ENCODE measurements at regions not wholly inside any gene's neighbourhood (a gene's known extent, or its start where the extent isn't known, plus 50 kb on each side); places are given as distances from the start of the nearest gene placed in this dataset.
A peak's percentile ranks its signal among the peaks of the same experiment; 100 is the strongest.

- DNase-seq (peak; percentile 26 to 72), FAIRE-seq (no peak)
Observed at GRCh38 chr3:134092208-134092701, 62.5 kb upstream of the SLCO2A1 start.

GRCh38 chr3:134090031-134090430, 60.3 kb upstream of the SLCO2A1 start:
- Histone ChIP-seq H3K4me3 (ENCODE audit: low read depth in 1 of 3, low read length in 3 of 3) (no peak overlapping the region), H3K27ac (ENCODE audit: low read depth in 1 of 3, low read length in 2 of 3) (no peak overlapping the region), H3K27me3 (ENCODE audit: control insufficient read depth in 3 of 3, insufficient read depth in 3 of 3, low read length in 3 of 3) (no peaks in the 10 kb centered on the region), H3K9me3 (ENCODE audit: control insufficient read depth in 2 of 2, insufficient read depth in 1 of 2, low read depth in 1 of 2, low read length in 1 of 2) (no peaks in the 10 kb centered on the region), H3K4me1 (ENCODE audit: control insufficient read depth in 3 of 3, insufficient read depth in 2 of 3, low read depth in 1 of 3, low read length in 2 of 3) (peaks cover 0 to 6% (median 0%) of the 10 kb centered on the region in 3 donors), H3K36me3 (ENCODE audit: control insufficient read depth in 3 of 3, insufficient read depth in 2 of 3, low read depth in 1 of 3, low read length in 3 of 3) (no peaks in the 10 kb centered on the region)
- DNase-seq = no peak
- 82 to 93% (median 84%) methylated on average over 2 of the region's 2 CpGs for WGBS, 3 donors
- FAIRE-seq = no peak

More at GRCh38 chr3:134092208-134092701, 62.5 kb upstream of the SLCO2A1 start:
- WGBS, 3 donors = 50 to 58% (median 51%) methylated on average over 6 of the region's 6 CpGs
- H3K4me1 ChIP-seq (ENCODE audit: control insufficient read depth in 3 of 3, insufficient read depth in 2 of 3, low read depth in 1 of 3, low read length in 2 of 3) = peaks cover 0 to 6% (median 0%) of the 10 kb centered on the region in 3 donors
- no peaks in the 10 kb centered on the region for H3K27me3 ChIP-seq (ENCODE audit: control insufficient read depth in 3 of 3, insufficient read depth in 3 of 3, low read length in 3 of 3)
- no peak overlapping the region for H3K27ac ChIP-seq (ENCODE audit: low read depth in 1 of 3, low read length in 2 of 3)
- no peaks in the 10 kb centered on the region for H3K9me3 ChIP-seq (ENCODE audit: control insufficient read depth in 2 of 2, insufficient read depth in 1 of 2, low read depth in 1 of 2, low read length in 1 of 2)
- no peak overlapping the region for H3K4me3 ChIP-seq (ENCODE audit: low read depth in 1 of 3, low read length in 3 of 3)
- H3K36me3 ChIP-seq (ENCODE audit: control insufficient read depth in 3 of 3, insufficient read depth in 2 of 3, low read depth in 1 of 3, low read length in 3 of 3) = no peaks in the 10 kb centered on the region

GRCh38 chr3:134087060-134087974, 57.6 kb upstream of the SLCO2A1 start:
- FAIRE-seq = no peak
- H3K27ac ChIP-seq (ENCODE audit: low read depth in 1 of 3, low read length in 2 of 3) = no peak overlapping the region
- H3K27me3 ChIP-seq (ENCODE audit: control insufficient read depth in 3 of 3, insufficient read depth in 3 of 3, low read length in 3 of 3) = no peaks in the 10 kb centered on the region
- H3K4me1 ChIP-seq (ENCODE audit: control insufficient read depth in 3 of 3, insufficient read depth in 2 of 3, low read depth in 1 of 3, low read length in 2 of 3) = peaks cover 0 to 5% (median 0%) of the 10 kb centered on the region in 3 donors
- WGBS, 3 donors = 83 to 87% (median 85%) methylated on average over 10 of the region's 10 CpGs
- no peaks in the 10 kb centered on the region for H3K36me3 ChIP-seq (ENCODE audit: control insufficient read depth in 3 of 3, insufficient read depth in 2 of 3, low read depth in 1 of 3, low read length in 3 of 3)
- no peaks in the 10 kb centered on the region for H3K9me3 ChIP-seq (ENCODE audit: control insufficient read depth in 2 of 2, insufficient read depth in 1 of 2, low read depth in 1 of 2, low read length in 1 of 2)
- no peak for DNase-seq
- H3K4me3 ChIP-seq (ENCODE audit: low read depth in 1 of 3, low read length in 3 of 3) = no peak overlapping the region

DNA sequence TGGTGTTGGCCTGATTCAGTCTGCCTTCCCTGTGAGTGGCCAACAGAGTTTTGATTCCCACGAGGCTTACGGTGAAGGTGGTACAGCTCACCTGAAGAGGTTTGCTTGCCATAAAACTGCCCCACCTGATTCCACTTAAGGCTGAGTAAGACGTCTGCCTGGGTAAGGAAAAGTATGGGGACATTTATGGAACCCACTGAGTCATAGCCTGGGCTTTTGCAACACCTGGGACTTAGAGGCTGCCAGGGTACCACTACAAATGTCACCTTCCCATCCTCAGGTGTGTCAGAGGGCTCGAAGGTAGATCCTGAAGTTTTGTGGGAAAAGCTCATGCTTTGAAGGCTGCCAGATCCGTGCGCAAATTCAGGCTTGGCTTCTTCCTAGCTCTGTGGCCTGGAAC, 56.9 kb upstream of the SLCO2A1 start:
- Histone ChIP-seq H3K9me3 (ENCODE audit: control insufficient read depth in 2 of 2, insufficient read depth in 1 of 2, low read depth in 1 of 2, low read length in 1 of 2) (no peaks in the 10 kb centered on the region), H3K36me3 (ENCODE audit: control insufficient read depth in 3 of 3, insufficient read depth in 2 of 3, low read depth in 1 of 3, low read length in 3 of 3) (no peaks in the 10 kb centered on the region), H3K4me1 (ENCODE audit: control insufficient read depth in 3 of 3, insufficient read depth in 2 of 3, low read depth in 1 of 3, low read length in 2 of 3) (no peaks in the 10 kb centered on the region), H3K4me3 (ENCODE audit: low read depth in 1 of 3, low read length in 3 of 3) (no peak overlapping the region), H3K27me3 (ENCODE audit: control insufficient read depth in 3 of 3, insufficient read depth in 3 of 3, low read length in 3 of 3) (no peaks in the 10 kb centered on the region), H3K27ac (ENCODE audit: low read depth in 1 of 3, low read length in 2 of 3) (no peak overlapping the region)
- WGBS, 3 donors = 83 to 88% (median 84%) methylated on average over 6 of the region's 6 CpGs
- no peak for FAIRE-seq
- DNase-seq = no peak

DNA sequence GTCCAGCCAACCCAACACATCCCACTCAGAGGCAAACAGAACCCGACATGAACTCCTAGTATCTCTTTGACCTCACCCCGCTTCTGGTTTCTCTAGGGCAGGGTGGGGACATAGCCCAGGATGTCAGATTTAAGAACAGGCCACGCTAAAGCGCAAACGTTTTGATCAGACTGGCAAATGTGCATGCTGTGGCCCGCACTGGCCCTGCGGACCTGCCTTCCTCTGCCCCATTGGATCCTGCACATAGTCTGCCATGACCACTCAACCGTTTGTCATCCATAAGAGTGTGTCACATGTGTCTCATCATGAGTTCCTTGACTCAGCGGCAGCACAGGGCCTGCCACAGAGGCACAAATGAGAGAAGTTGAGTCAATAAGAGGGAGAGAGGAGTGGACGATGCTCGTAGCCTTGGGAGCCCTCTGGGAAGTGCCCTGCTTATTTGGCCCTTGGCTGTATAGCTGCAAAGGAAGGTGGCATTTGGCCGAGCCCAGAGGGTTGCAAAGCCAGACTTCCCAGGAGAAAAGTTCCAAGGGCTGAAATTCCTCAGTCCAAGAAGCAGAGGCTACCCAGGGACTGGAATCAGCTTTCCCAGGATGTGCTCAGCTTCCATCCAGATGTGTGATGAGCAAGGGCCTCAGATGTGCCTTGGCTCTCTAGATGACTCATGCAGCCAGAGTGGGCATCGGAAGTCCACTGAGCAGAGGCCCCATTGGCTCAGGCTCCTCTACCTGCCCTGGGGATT, 55.5 kb upstream of the SLCO2A1 start:
- Histone ChIP-seq H3K36me3 (ENCODE audit: control insufficient read depth in 3 of 3, insufficient read depth in 2 of 3, low read depth in 1 of 3, low read length in 3 of 3) (no peaks in the 10 kb centered on the region), H3K4me1 (ENCODE audit: control insufficient read depth in 3 of 3, insufficient read depth in 2 of 3, low read depth in 1 of 3, low read length in 2 of 3) (no peaks in the 10 kb centered on the region), H3K27me3 (ENCODE audit: control insufficient read depth in 3 of 3, insufficient read depth in 3 of 3, low read length in 3 of 3) (no peaks in the 10 kb centered on the region), H3K27ac (ENCODE audit: low read depth in 1 of 3, low read length in 2 of 3) (no peak overlapping the region), H3K4me3 (ENCODE audit: low read depth in 1 of 3, low read length in 3 of 3) (no peak overlapping the region), H3K9me3 (ENCODE audit: control insufficient read depth in 2 of 2, insufficient read depth in 1 of 2, low read depth in 1 of 2, low read length in 1 of 2) (peaks cover 0 to 8% of the 10 kb centered on the region in 2 donors)
- no peak for FAIRE-seq
- WGBS, 3 donors = 87 to 90% (median 90%) methylated on average over 13 of the region's 13 CpGs
- no peak for DNase-seq

DNA sequence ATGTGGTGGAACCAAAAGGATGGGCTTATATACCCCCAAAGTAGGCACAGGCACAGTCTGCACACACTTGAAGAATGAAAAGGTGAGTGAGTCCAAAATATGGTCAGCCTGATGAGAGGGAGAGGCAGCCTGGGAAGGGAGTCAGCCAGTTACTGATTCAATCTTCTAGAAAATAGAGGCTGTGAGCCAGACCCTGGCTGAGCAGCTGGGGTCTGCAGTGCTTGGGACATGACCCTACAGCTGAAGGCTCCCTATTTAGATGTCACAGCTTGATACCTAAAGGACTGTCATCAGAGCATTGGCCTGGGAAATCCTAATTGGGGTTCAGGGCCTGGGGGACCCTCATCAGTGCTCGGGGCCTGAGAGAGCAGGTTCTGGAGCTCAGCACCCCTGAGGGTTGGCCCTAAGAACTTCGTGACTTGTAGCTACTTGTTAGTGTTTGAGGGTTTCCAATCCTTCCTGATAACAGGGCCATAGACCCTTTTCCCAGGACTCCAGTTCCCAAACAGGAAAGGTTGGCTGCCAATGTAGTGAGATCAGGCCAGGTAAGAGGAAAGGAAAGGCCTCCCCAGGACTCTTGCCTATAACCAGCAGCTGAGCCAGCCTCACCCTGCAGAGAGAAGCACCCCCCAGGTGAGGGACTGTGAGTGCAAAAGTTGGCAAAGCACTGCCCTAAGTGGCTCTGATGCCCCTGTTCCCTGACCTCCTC, 54.7 kb upstream of the SLCO2A1 start:
- FAIRE-seq = no peak

GRCh38 chr3:134083626-134084241, 54.0 kb upstream of the SLCO2A1 start:
- Histone ChIP-seq H3K4me1 (ENCODE audit: control insufficient read depth in 3 of 3, insufficient read depth in 2 of 3, low read depth in 1 of 3, low read length in 2 of 3) (no peaks in the 10 kb centered on the region), H3K27ac (ENCODE audit: low read depth in 1 of 3, low read length in 2 of 3) (no peak overlapping the region), H3K36me3 (ENCODE audit: control insufficient read depth in 3 of 3, insufficient read depth in 2 of 3, low read depth in 1 of 3, low read length in 3 of 3) (no peaks in the 10 kb centered on the region), H3K9me3 (ENCODE audit: control insufficient read depth in 2 of 2, insufficient read depth in 1 of 2, low read depth in 1 of 2, low read length in 1 of 2) (peaks cover 0 to 11% of the 10 kb centered on the region in 2 donors), H3K27me3 (ENCODE audit: control insufficient read depth in 3 of 3, insufficient read depth in 3 of 3, low read length in 3 of 3) (no peaks in the 10 kb centered on the region), H3K4me3 (ENCODE audit: low read depth in 1 of 3, low read length in 3 of 3) (no peak overlapping the region)
- 83 to 88% (median 87%) methylated on average over 3 of the region's 3 CpGs for WGBS, 3 donors
- DNase-seq = no peak
- FAIRE-seq = no peak

More for the DNA sequence above, 54.7 kb upstream of the SLCO2A1 start:
- Histone ChIP-seq H3K27me3 (ENCODE audit: control insufficient read depth in 3 of 3, insufficient read depth in 3 of 3, low read length in 3 of 3) (no peaks in the 10 kb centered on the region), H3K27ac (ENCODE audit: low read depth in 1 of 3, low read length in 2 of 3) (no peak overlapping the region), H3K9me3 (ENCODE audit: control insufficient read depth in 2 of 2, insufficient read depth in 1 of 2, low read depth in 1 of 2, low read length in 1 of 2) (peaks cover 0 to 8% of the 10 kb centered on the region in 2 donors), H3K4me1 (ENCODE audit: control insufficient read depth in 3 of 3, insufficient read depth in 2 of 3, low read depth in 1 of 3, low read length in 2 of 3) (no peaks in the 10 kb centered on the region), H3K4me3 (ENCODE audit: low read depth in 1 of 3, low read length in 3 of 3) (no peak overlapping the region), H3K36me3 (ENCODE audit: control insufficient read depth in 3 of 3, insufficient read depth in 2 of 3, low read depth in 1 of 3, low read length in 3 of 3) (no peaks in the 10 kb centered on the region)
- no peak for DNase-seq
- WGBS, 3 donors = 76 to 93% (median 89%) methylated on average over 2 of the region's 2 CpGs

DNA sequence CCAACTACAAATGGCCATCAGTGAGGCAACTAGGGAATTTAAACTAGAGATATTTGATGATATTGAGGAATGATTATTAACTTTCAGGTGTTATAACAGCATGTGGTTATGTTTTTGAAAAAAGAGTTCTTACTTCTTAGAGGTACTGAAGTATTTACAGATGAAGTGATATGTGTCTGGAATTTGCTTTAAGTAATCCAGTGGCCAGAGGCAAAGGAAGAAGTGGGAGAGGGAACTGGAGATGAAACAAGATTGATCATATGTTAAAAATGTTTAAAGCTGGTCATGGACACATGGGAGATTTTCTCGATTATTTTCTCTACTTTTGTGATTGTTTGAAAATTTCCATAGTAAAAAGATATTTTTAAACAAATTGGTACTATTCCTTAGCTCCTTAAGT, 53.3 kb upstream of the SLCO2A1 start:
- Histone ChIP-seq H3K4me1 (ENCODE audit: control insufficient read depth in 3 of 3, insufficient read depth in 2 of 3, low read depth in 1 of 3, low read length in 2 of 3) (no peaks in the 10 kb centered on the region), H3K4me3 (ENCODE audit: low read depth in 1 of 3, low read length in 3 of 3) (no peak overlapping the region), H3K27ac (ENCODE audit: low read depth in 1 of 3, low read length in 2 of 3) (no peak overlapping the region), H3K36me3 (ENCODE audit: control insufficient read depth in 3 of 3, insufficient read depth in 2 of 3, low read depth in 1 of 3, low read length in 3 of 3) (no peaks in the 10 kb centered on the region), H3K27me3 (ENCODE audit: control insufficient read depth in 3 of 3, insufficient read depth in 3 of 3, low read length in 3 of 3) (no peaks in the 10 kb centered on the region), H3K9me3 (ENCODE audit: control insufficient read depth in 2 of 2, insufficient read depth in 1 of 2, low read depth in 1 of 2, low read length in 1 of 2) (peaks cover 0 to 11% of the 10 kb centered on the region in 2 donors)
- 69 to 79% (median 71%) methylated on average over 1 of the region's 1 CpG for WGBS, 3 donors
- DNase-seq (no peak), FAIRE-seq (no peak)

All from small intestine (tissue), 7 donors.